ENCODE measurements at regions not wholly inside any gene's neighbourhood (a gene's known extent, or its start where the extent isn't known, plus 50 kb on each side); places are given as distances from the start of the nearest gene placed in this dataset.

DNA sequence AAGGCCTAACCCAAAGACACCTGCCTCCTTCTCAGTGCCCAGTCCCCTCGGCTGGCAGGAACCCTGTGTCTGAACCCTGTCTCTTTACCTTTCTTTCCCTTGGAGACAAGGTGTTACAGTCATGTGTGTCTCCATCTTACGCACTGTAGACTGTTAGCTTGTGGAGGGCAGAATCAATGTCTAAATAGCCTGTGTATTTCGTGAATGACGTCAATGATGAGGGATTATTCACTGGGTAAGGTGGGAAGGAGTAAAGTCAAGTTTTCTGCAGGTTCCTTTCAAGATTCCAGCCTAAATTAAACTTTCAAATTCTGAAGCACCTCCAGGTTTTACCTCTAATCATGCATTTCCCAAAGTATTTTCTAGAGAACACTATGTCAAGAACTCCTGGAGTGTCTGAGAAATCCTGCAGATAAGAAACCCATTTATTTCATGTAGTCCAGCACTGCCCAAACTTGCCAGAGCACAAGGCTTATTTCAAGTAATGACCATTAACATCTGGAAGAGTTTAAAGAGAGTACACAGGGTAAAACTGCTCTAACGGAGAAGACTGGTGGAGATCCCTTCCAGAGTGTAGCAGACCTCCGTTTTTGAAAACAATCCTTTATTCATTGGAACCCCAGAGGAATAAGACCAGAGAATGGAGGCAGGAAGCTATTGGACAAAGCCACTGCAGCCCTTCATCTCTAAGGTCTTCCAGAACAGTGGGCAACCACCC is 72.8 kb downstream of the KCNF1 start:
- in situ Hi-C loops (cut with HindIII; ENCODE audit: low sequenced_read_pairs): no loop called here

GRCh38 chr2:10985260-10985659 is 73.5 kb downstream of the KCNF1 start:
- in situ Hi-C loops (cut with HindIII; ENCODE audit: low sequenced_read_pairs): no loop called here

DNA sequence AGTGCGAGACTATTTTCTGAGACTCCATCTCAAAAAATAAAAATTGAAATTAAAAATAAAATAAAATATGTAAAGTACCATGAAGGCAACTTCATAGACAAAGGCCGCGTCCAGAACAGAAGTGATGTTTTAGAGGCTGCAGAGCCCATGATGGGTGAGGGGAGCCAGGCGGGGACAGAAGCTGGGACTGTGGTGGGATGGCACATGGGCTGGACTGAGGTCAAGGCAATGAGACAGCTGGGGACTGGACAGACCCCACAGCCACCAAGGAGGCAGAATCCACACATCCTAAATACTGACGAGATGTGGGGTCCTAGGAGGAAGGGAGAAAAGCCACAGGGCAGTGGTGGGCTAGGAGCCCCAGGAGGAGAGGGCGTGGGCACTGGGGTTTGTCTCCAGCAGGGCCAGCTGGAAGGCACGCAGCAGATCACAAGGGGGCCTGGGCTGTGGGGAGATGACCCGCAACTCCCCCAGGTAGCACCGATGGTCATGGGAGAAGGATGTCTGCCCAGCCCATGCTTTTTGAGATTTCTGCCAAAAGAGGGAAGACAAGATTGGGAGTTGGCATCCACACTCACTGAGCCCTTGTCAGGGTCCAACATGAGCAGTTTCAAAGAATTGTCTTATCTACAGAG is 74.3 kb downstream of the KCNF1 start:
- in situ Hi-C loops (cut with HindIII; ENCODE audit: low sequenced_read_pairs): no loop called here

DNA sequence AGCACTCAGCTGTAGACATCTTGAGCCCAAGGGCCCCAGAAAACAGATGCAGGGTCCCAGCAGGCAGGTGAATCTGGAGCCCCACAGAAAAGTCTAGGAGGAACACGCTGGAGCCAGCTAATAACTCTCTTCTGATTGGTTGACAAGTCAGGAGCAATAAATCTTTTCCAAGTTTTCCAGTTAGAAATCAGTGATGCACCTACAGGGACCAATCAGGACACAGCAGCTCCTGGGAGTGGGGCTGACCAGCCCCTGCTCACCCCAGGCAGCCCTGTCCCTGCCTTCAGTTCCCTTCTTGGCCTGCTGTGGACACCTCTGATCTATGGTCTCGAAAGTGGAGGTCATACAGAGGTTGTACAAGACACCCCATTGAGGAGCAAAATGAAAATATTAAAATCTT is 75.7 kb downstream of the KCNF1 start:
- in situ Hi-C loops (cut with HindIII; ENCODE audit: low sequenced_read_pairs): no loop called here

DNA sequence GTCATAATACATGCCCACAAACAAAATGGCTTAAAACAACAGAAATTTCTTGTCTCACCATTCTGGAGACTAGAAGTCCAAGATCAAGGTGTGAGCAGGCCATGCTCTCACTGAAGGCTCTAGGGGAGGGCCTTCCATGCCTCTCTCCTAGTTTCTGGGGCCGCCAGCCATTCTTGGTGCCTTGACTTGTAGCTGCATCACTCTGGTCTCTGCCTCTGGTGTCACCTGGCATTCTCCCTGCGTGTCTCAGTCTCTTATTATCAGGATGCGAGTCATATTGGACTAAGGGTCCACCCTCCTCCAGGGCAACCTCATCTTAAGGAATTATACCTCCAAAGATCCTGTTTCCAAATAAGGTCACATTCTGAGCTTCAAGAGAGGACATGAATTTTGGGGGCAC is 76.1 kb downstream of the KCNF1 start:
- in situ Hi-C loops (cut with HindIII; ENCODE audit: low sequenced_read_pairs): no loop called here

DNA sequence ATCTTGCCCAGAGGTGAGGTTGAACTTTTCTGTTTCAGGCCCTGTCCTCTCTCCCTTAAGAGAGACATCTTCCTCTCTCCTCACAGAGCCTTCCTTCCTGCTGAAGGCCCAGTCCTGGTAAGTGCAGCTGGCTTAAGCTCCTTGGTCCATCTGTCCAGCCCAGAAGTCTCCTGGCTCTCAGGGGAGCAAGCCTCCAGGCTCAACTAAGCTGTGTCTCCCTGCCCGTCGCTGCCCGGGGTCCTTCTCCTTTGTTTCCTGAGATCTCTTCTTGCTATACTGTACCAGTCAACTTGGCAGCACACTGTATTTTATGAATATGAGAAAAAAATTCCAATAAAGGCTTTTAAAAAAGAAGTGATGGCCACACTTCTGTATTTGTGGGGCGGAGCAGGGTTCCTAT is 77.4 kb downstream of the KCNF1 start:
- in situ Hi-C loops (cut with HindIII; ENCODE audit: low sequenced_read_pairs): no loop called here

GRCh38 chr2:10989782-10990181 is 78.0 kb downstream of the KCNF1 start:
- in situ Hi-C loops (cut with HindIII; ENCODE audit: low sequenced_read_pairs): no loop called here

GRCh38 chr2:10990561-10991111 is 78.9 kb downstream of the KCNF1 start:
- in situ Hi-C loops (cut with HindIII; ENCODE audit: low sequenced_read_pairs): no loop called here

DNA sequence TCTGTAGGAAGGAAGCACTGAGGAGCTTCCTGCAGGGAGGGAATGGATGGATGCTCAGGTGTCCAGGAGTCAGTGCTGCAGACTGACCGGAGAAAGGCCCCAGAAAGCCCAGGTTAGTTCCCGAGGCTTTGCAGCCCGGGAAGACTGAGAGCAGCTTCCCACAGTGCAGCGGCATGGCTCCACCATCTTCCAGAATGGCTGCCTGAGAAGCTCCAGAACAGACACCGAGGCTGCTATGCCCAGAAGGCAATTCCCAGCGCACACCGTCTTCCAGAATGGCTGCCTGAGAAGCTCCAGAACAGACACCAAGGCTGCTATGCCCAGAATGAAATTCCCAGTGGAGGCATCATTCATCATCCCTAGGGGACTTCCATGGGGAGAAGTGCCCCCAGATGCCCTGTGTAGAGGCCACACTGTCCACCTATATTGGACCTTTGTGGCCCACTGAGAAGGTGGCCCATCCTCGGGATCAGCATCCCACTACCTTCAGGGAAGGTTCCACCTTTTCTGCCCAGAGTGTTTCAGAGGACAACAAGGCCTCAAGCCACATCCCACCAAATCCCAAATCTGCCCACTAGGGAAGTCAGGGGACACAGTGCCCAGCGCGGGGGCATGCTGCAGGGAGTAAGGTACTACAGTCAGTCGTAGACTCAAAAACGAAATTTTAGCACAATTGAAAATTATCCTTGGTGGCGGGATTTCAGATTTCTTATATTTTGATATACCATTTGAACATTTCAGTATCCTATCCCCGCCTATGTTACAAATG is 80.5 kb downstream of the KCNF1 start:
- in situ Hi-C loops (cut with HindIII; ENCODE audit: low sequenced_read_pairs): no loop called here

DNA sequence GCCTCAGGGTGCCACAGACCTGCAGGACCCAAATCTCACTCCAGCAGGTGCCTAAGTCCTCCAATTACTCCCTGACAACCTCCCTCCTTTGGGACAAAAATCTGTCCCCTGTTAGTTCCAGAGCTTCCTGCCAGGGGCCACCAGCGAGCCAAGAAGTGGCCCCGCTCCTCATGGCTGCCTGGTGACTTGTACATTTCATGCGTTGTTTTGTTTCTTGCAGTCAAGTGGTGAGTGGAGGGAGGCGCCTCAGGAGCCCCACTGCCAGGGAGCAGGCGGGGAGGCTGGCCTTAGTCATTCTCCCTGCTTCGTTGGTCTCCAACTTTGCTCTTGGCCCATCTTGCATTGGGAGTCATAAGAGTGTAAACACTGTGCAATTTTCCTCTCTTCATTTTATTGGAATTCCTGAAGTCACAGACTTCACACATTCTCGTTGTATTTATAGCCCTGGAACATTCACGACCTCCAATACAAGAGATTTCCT is 81.3 kb downstream of the KCNF1 start:
- in situ Hi-C loops (cut with HindIII; ENCODE audit: low sequenced_read_pairs): no loop called here

GRCh38 chr2:10995366-10995970 is 83.7 kb downstream of the KCNF1 start:
- in situ Hi-C loops (cut with HindIII; ENCODE audit: low sequenced_read_pairs): no loop called here

GRCh38 chr2:11004199-11004598 is 92.5 kb downstream of the KCNF1 start:
- in situ Hi-C loops (cut with HindIII; ENCODE audit: low sequenced_read_pairs): loop anchor here (10.0 kb wide), 1 partner anchor 61 kb away; no protein-coding TSS in a partner anchor

DNA sequence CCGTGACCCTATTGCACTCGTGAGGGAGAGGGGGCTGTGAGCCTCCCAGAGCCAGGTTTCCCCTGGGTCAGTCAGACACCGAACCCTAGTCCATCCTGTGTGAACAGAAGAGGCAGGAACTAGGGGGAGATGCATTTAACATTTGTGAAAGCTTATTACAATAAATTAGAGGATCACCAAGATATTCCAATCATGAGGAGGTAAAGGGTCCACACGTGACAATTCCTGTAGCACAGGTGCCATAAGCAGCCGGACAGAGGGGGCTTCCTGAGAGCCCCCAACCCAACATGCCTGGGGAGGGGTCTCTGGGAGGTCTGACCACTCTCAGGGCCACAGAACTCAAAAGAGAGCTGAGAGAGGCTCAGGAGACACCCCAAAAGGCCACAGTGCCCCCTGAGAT is 93.3 kb downstream of the KCNF1 start:
- in situ Hi-C loops (cut with HindIII; ENCODE audit: low sequenced_read_pairs): loop anchor here (10.0 kb wide), 1 partner anchor 60 kb away; no protein-coding TSS in a partner anchor

- in situ Hi-C loops (cut with HindIII; ENCODE audit: low sequenced_read_pairs): loop anchor here (10.0 kb wide), 1 partner anchor 59 kb away; no protein-coding TSS in a partner anchor
Measured at GRCh38 chr2:11006191-11006590, 94.5 kb downstream of the KCNF1 start.

DNA sequence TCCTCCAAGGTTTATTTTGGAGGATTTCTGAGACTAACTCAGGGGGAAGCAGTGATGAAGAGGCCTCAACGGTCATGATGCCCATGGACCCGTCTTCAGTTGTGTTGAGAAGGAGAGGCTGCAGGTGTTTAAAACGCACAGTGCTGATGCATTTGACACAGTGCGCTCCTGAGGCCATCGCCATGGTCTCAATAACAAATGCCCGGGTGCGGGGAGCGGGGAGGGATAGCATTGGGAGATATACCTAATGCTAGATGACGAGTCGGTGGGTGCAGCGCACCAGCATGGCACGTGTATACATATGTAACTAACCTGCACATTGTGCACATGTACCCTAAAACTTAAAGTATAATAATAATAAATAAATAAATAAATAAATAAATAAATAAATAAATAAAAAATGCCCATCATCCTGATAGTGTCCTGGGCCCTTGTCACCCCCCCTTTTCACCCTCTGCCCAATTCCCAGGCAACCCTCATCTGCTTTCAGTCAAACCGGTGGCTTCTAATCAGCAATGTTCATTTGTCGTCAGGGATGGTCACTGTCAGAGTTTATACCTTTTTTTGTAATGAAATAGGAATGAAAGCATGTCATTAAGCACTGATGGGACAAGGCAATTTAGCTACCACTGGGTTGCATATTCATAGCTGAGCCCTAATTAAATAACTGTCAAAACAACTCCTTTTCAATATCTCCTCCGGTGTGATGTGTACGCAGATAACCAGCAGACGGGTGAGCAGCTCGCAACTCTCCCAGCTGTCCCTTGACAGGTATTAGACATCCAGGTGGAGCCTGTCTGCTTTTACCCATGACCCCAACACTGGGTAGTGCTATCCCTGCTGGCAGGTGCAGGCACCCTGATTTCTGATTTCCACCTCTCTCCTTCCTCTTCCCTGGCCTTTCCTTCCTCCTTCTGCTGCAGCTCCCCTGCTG is 95.9 kb downstream of the KCNF1 start:
- in situ Hi-C loops (cut with HindIII; ENCODE audit: low sequenced_read_pairs): loop anchor here (10.0 kb wide), 1 partner anchor 57 kb away; no protein-coding TSS in a partner anchor

DNA sequence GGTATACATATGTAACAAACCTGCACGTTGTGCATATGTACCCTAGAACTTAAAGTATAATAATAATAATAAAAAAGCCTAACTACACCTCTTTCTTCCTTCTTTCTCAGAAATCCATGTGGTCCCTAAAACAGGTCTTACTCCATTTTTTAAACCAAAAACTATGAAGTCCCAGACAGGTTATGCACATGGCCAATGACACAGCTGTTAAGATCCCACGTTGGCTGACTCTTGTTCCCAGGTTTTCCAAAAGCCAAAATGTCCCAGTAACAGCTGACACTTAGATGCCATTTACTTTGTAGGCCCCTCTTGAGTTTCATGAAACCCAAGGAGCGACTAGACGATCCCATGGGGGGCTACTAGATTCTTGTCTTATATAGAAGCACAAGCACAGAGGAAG is 97.0 kb downstream of the KCNF1 start:
- in situ Hi-C loops (cut with HindIII; ENCODE audit: low sequenced_read_pairs): loop anchor here (10.0 kb wide), 1 partner anchor 56 kb away; no protein-coding TSS in a partner anchor

GRCh38 chr2:11009176-11009575 is 97.4 kb downstream of the KCNF1 start:
- in situ Hi-C loops (cut with HindIII; ENCODE audit: low sequenced_read_pairs): loop anchor here (10.0 kb wide), 1 partner anchor 56 kb away; no protein-coding TSS in a partner anchor

GRCh38 chr2:11009891-11010290 is 98.2 kb downstream of the KCNF1 start:
- in situ Hi-C loops (cut with HindIII; ENCODE audit: low sequenced_read_pairs): loop anchor here (10.0 kb wide), 1 partner anchor 55 kb away; no protein-coding TSS in a partner anchor

DNA sequence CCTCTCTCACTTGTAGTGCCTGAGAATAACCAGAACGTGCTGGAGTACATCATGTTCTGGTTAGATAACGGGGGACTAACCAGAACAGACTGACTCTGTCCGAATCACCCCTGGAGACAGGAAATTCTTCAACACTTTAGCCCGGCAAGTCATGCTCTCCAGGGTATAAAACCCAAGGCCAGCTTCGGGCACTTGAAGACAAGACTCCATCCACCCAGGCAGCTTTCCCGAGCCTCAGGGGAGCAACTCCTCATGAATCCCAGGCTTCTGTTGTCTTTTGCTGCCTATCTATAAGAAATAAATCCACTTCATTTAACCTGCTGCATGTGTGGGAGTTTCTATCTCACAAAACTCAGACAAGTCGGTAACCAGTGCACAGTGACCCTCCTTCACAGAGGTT is 99.6 kb downstream of the KCNF1 start:
- in situ Hi-C loops (cut with HindIII; ENCODE audit: low sequenced_read_pairs): no loop called here

Data from endothelial cell of hepatic sinusoid (primary cell).